ENCODE measurements at regions not wholly inside any gene's neighbourhood (a gene's known extent, or its start where the extent isn't known, plus 50 kb on each side); places are given as distances from the start of the nearest gene placed in this dataset.

DNA sequence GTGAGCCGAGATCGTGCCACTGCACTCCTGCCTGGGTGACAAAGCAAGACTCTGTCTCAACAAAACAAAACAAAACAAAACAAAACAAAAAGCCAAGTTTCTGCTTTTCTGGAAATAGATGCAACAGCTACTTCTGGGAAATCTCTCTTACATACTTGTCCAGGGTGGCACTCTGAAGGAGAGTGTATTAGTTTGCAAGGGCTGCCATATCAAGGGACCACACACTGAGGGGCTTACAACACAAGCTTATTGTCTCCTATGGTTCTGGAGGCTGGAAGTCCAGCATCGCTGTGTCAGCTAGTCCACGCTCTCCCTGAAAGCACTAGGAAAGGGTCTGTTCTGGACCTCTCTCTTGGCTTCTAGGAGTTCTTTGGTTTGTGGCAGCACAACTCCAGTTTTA is 277.9 kb upstream of the WWC1 start:
- Histone ChIP-seq H3K27me3 (ENCODE audit: insufficient read depth, low read length) (no peaks in the 10 kb centered on the region), H3K9me3 (ENCODE audit: insufficient read depth, low read depth, low read length) (no peaks in the 10 kb centered on the region), H3K79me2 (ENCODE audit: control insufficient read depth, insufficient read depth, low read length, poor library complexity) (no peaks in the 10 kb centered on the region), H3K4me2 (ENCODE audit: low read length) (no peak overlapping the region), H3K79me1 (ENCODE audit: low read length) (no peaks in the 10 kb centered on the region), H3K4me3 (ENCODE audit: low read depth, low read length) (no peak overlapping the region), H3K36me3 (ENCODE audit: control insufficient read depth in 1 of 2, insufficient read depth in 2 of 2, low read length in 2 of 2) (no peaks in the 10 kb centered on the region), H3K18ac (ENCODE audit: low read length) (no peak overlapping the region), H2BK120ac (ENCODE audit: insufficient read depth, low read length, poor library complexity) (no peak overlapping the region), H3K23ac (ENCODE audit: low read length) (no peak overlapping the region), H3K14ac (ENCODE audit: low read length) (no peak overlapping the region), H2BK5ac (ENCODE audit: low read depth, low read length, poor library complexity) (no peak overlapping the region), H4K8ac (ENCODE audit: low read depth, low read length) (no peak overlapping the region), H3K4me1 (ENCODE audit: control insufficient read depth in 1 of 2, insufficient read depth in 2 of 2, low read length in 2 of 2) (no peaks in the 10 kb centered on the region), H4K12ac (ENCODE audit: low read depth, low read length) (no peak overlapping the region), H2AK5ac (ENCODE audit: low read length) (no peak overlapping the region), H2BK12ac (ENCODE audit: low read length) (no peak overlapping the region), H2AFZ (ENCODE audit: insufficient read depth, low read length, poor library complexity) (no peak overlapping the region), H3K9ac (ENCODE audit: low read length) (peak overlapping the region; percentile 15), H3K4ac (ENCODE audit: low read depth, low read length) (no peak overlapping the region), H3K27ac (ENCODE audit: low read depth, low read length) (no peak overlapping the region), H4K91ac (ENCODE audit: low read depth, low read length) (no peak overlapping the region)
- no CpG with 5 or more reads among the region's 4 CpGs for WGBS (ENCODE audit: extremely low coverage, insufficient coverage, insufficient read length)
- DNase-seq: no peak

- no peak overlapping the region for H4K91ac ChIP-seq (ENCODE audit: low read depth, low read length)
- H2BK12ac ChIP-seq (ENCODE audit: low read length): no peak overlapping the region
- H3K9me3 ChIP-seq (ENCODE audit: insufficient read depth, low read depth, low read length): no peaks in the 10 kb centered on the region
- no peaks in the 10 kb centered on the region for H3K79me1 ChIP-seq (ENCODE audit: low read length)
- H3K79me2 ChIP-seq (ENCODE audit: control insufficient read depth, insufficient read depth, low read length, poor library complexity): no peaks in the 10 kb centered on the region
- no peak for DNase-seq
- no peak overlapping the region for H2AFZ ChIP-seq (ENCODE audit: insufficient read depth, low read length, poor library complexity)
- WGBS (ENCODE audit: extremely low coverage, insufficient coverage, insufficient read length): no CpG with 5 or more reads among the region's 5 CpGs
- no peaks in the 10 kb centered on the region for H3K36me3 ChIP-seq (ENCODE audit: control insufficient read depth in 1 of 2, insufficient read depth in 2 of 2, low read length in 2 of 2)
- no peaks in the 10 kb centered on the region for H3K4me1 ChIP-seq (ENCODE audit: control insufficient read depth in 1 of 2, insufficient read depth in 2 of 2, low read length in 2 of 2)
- no peak overlapping the region for H2BK5ac ChIP-seq (ENCODE audit: low read depth, low read length, poor library complexity)
- no peak overlapping the region for H2AK5ac ChIP-seq (ENCODE audit: low read length)
- no peak overlapping the region for H3K18ac ChIP-seq (ENCODE audit: low read length)
- H3K4me2 ChIP-seq (ENCODE audit: low read length): no peak overlapping the region
- no peak overlapping the region for H3K4ac ChIP-seq (ENCODE audit: low read depth, low read length)
- H2BK120ac ChIP-seq (ENCODE audit: insufficient read depth, low read length, poor library complexity): no peak overlapping the region
- H4K8ac ChIP-seq (ENCODE audit: low read depth, low read length): no peak overlapping the region
- H3K23ac ChIP-seq (ENCODE audit: low read length): no peak overlapping the region
- H3K9ac ChIP-seq (ENCODE audit: low read length): no peak overlapping the region
- no peaks in the 10 kb centered on the region for H3K27me3 ChIP-seq (ENCODE audit: insufficient read depth, low read length)
- H4K12ac ChIP-seq (ENCODE audit: low read depth, low read length): no peak overlapping the region
- no peak overlapping the region for H3K4me3 ChIP-seq (ENCODE audit: low read depth, low read length)
- no peak overlapping the region for H3K27ac ChIP-seq (ENCODE audit: low read depth, low read length)
- H3K14ac ChIP-seq (ENCODE audit: low read length): no peak overlapping the region
These were observed 276.9 kb upstream of the WWC1 start for GRCh38 chr5:168014433-168015123.

DNA sequence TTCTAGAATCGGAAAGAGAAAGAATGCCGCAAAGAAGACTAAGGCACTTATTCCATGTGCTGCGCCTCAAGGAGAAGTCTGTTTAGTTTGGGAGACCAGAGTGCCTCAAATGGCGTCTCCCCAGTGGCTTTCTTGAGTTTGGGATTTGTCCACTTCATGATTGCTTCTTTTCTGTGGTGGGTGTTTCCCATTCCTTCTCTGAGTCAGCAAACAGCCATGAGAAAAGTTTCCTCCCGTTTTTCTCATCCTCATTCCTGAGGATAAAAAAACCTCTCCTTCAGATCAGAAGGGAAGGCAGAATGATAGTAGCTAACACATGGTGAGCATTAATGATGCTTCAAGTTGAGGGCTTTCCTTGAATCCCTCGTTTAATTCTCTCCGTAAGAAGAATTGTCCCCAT is 275.9 kb upstream of the WWC1 start:
- Histone ChIP-seq H3K27ac (ENCODE audit: low read depth, low read length) (no peak overlapping the region), H3K27me3 (ENCODE audit: insufficient read depth, low read length) (no peaks in the 10 kb centered on the region), H3K4me3 (ENCODE audit: low read depth, low read length) (no peak overlapping the region), H3K36me3 (ENCODE audit: control insufficient read depth in 1 of 2, insufficient read depth in 2 of 2, low read length in 2 of 2) (no peaks in the 10 kb centered on the region), H2BK12ac (ENCODE audit: low read length) (no peak overlapping the region), H3K9ac (ENCODE audit: low read length) (no peak overlapping the region), H4K12ac (ENCODE audit: low read depth, low read length) (no peak overlapping the region), H3K79me1 (ENCODE audit: low read length) (no peaks in the 10 kb centered on the region), H2BK120ac (ENCODE audit: insufficient read depth, low read length, poor library complexity) (no peak overlapping the region), H3K9me3 (ENCODE audit: insufficient read depth, low read depth, low read length) (no peaks in the 10 kb centered on the region), H3K79me2 (ENCODE audit: control insufficient read depth, insufficient read depth, low read length, poor library complexity) (no peaks in the 10 kb centered on the region), H3K14ac (ENCODE audit: low read length) (no peak overlapping the region), H2AFZ (ENCODE audit: insufficient read depth, low read length, poor library complexity) (no peak overlapping the region), H3K4me2 (ENCODE audit: low read length) (no peak overlapping the region), H2BK5ac (ENCODE audit: low read depth, low read length, poor library complexity) (no peak overlapping the region), H3K4me1 (ENCODE audit: control insufficient read depth in 1 of 2, insufficient read depth in 2 of 2, low read length in 2 of 2) (no peaks in the 10 kb centered on the region), H3K23ac (ENCODE audit: low read length) (no peak overlapping the region), H2AK5ac (ENCODE audit: low read length) (no peak overlapping the region), H4K91ac (ENCODE audit: low read depth, low read length) (no peak overlapping the region), H3K18ac (ENCODE audit: low read length) (no peak overlapping the region), H3K4ac (ENCODE audit: low read depth, low read length) (no peak overlapping the region), H4K8ac (ENCODE audit: low read depth, low read length) (no peak overlapping the region)
- DNase-seq: no peak
- WGBS (ENCODE audit: extremely low coverage, insufficient coverage, insufficient read length): no CpG with 5 or more reads among the region's 7 CpGs

- Histone ChIP-seq H3K27ac (ENCODE audit: low read depth, low read length) (no peak overlapping the region), H3K4me1 (ENCODE audit: control insufficient read depth in 1 of 2, insufficient read depth in 2 of 2, low read length in 2 of 2) (no peaks in the 10 kb centered on the region), H2BK12ac (ENCODE audit: low read length) (no peak overlapping the region), H3K23ac (ENCODE audit: low read length) (no peak overlapping the region), H2AK5ac (ENCODE audit: low read length) (no peak overlapping the region), H4K8ac (ENCODE audit: low read depth, low read length) (no peak overlapping the region), H2BK120ac (ENCODE audit: insufficient read depth, low read length, poor library complexity) (no peak overlapping the region), H3K9ac (ENCODE audit: low read length) (no peak overlapping the region), H3K4ac (ENCODE audit: low read depth, low read length) (no peak overlapping the region), H2AFZ (ENCODE audit: insufficient read depth, low read length, poor library complexity) (no peak overlapping the region), H3K36me3 (ENCODE audit: control insufficient read depth in 1 of 2, insufficient read depth in 2 of 2, low read length in 2 of 2) (no peaks in the 10 kb centered on the region), H3K9me3 (ENCODE audit: insufficient read depth, low read depth, low read length) (no peaks in the 10 kb centered on the region), H3K18ac (ENCODE audit: low read length) (no peak overlapping the region), H3K79me2 (ENCODE audit: control insufficient read depth, insufficient read depth, low read length, poor library complexity) (no peaks in the 10 kb centered on the region), H3K27me3 (ENCODE audit: insufficient read depth, low read length) (no peaks in the 10 kb centered on the region), H3K4me3 (ENCODE audit: low read depth, low read length) (no peak overlapping the region), H2BK5ac (ENCODE audit: low read depth, low read length, poor library complexity) (no peak overlapping the region), H4K91ac (ENCODE audit: low read depth, low read length) (no peak overlapping the region), H3K79me1 (ENCODE audit: low read length) (no peaks in the 10 kb centered on the region), H3K14ac (ENCODE audit: low read length) (no peak overlapping the region), H3K4me2 (ENCODE audit: low read length) (no peak overlapping the region), H4K12ac (ENCODE audit: low read depth, low read length) (no peak overlapping the region)
- DNase-seq: no peak
- WGBS (ENCODE audit: extremely low coverage, insufficient coverage, insufficient read length): no CpG with 5 or more reads among the region's 3 CpGs
These were observed 274.1 kb upstream of the WWC1 start for GRCh38 chr5:168017313-168017712.

Measured in trophoblast cell (in vitro differentiated cells and primary cell).